Mesothelial cell of epicardium (in vitro differentiated cells): ENCODE measurements at regions not wholly inside any gene's neighbourhood (a gene's known extent, or its start where the extent isn't known, plus 50 kb on each side); places are given as distances from the start of the nearest gene placed in this dataset.

ENCODE experiments used
- DNase-seq, 2 experiments: peaks; one replicate each; pipeline ENCODE4 v3.0.0; 2021; ENCODE audit warnings: low spot score in 2 of 2; ENCODE audit not compliant: unreplicated experiment in 2 of 2
- H3K27ac Mint-ChIP-seq: 2 replicates; pipeline ENCODE4 v1.8.0; 2021; ENCODE audit warnings: mixed read lengths
- H3K27me3 Mint-ChIP-seq: 2 replicates; pipeline ENCODE4 v1.8.0; 2021; ENCODE audit warnings: low read depth, mixed read lengths
- H3K36me3 Mint-ChIP-seq: 2 replicates; pipeline ENCODE4 v1.8.0; 2021; ENCODE audit warnings: mixed read lengths
- H3K4me1 Mint-ChIP-seq: 2 replicates; pipeline ENCODE4 v1.8.0; 2021; ENCODE audit warnings: mixed read lengths
- H3K4me3 Mint-ChIP-seq: 2 replicates; pipeline ENCODE4 v1.8.0; 2021; ENCODE audit warnings: mild to moderate bottlenecking, moderate library complexity, mixed read lengths
- H3K9me3 Mint-ChIP-seq: 2 replicates; pipeline ENCODE4 v1.8.0; 2021; ENCODE audit warnings: mixed read lengths
- CTCF ChIP-seq: fragments of 200-600 bp; sonication (generic); IDR thresholded peaks from one replicate; pipeline ENCODE4 v1.5.0; 2021; ENCODE audit warnings: antibody characterized with exemption; ENCODE audit not compliant: unreplicated experiment

- Mint-ChIP-seq H3K4me1 (peaks cover 11% of the 10 kb centered on the region), H3K27me3 (no peaks in the 10 kb centered on the region), H3K4me3 (no peak overlapping the region), H3K27ac (no peak overlapping the region), H3K9me3 (peaks cover 23% of the 10 kb centered on the region), H3K36me3 (no peaks in the 10 kb centered on the region)
- TF ChIP-seq CTCF = no peak
- DNase-seq = no peak
Observed at GRCh38 chr5:27906931-27907601, 868.7 kb upstream of the CDH9 start.

GRCh38 chr5:27906481-27906880 lies 868.1 kb upstream of the CDH9 start:
- H3K4me1 Mint-ChIP-seq = peaks cover 11% of the 10 kb centered on the region
- no peak for DNase-seq
- H3K9me3 Mint-ChIP-seq = peaks cover 26% of the 10 kb centered on the region
- H3K4me3 Mint-ChIP-seq = no peak overlapping the region
- H3K36me3 Mint-ChIP-seq = no peaks in the 10 kb centered on the region
- TF ChIP-seq CTCF = no peak
- H3K27ac Mint-ChIP-seq = no peak overlapping the region
- H3K27me3 Mint-ChIP-seq = no peaks in the 10 kb centered on the region

- H3K27ac Mint-ChIP-seq = no peak overlapping the region
- H3K9me3 Mint-ChIP-seq = peaks cover 39% of the 10 kb centered on the region
- peaks cover 2% of the 10 kb centered on the region for H3K4me1 Mint-ChIP-seq
- H3K36me3 Mint-ChIP-seq = peaks cover 2% of the 10 kb centered on the region
- no peak for TF ChIP-seq CTCF
- no peaks in the 10 kb centered on the region for H3K27me3 Mint-ChIP-seq
- no peak overlapping the region for H3K4me3 Mint-ChIP-seq
- DNase-seq = no peak
Observed at GRCh38 chr5:27900761-27901160, 862.4 kb upstream of the CDH9 start.

GRCh38 chr5:27876071-27876470 lies 837.7 kb upstream of the CDH9 start:
- no peak for TF ChIP-seq CTCF
- peaks cover 5% of the 10 kb centered on the region for H3K36me3 Mint-ChIP-seq
- no peak overlapping the region for H3K27ac Mint-ChIP-seq
- no peak for DNase-seq
- no peak overlapping the region for H3K4me3 Mint-ChIP-seq
- H3K9me3 Mint-ChIP-seq = peaks cover 53% of the 10 kb centered on the region
- H3K4me1 Mint-ChIP-seq = no peaks in the 10 kb centered on the region
- no peaks in the 10 kb centered on the region for H3K27me3 Mint-ChIP-seq

- H3K27ac Mint-ChIP-seq = no peak overlapping the region
- DNase-seq = no peak
- TF ChIP-seq CTCF = no peak
- H3K9me3 Mint-ChIP-seq = peaks cover 47% of the 10 kb centered on the region
- no peaks in the 10 kb centered on the region for H3K27me3 Mint-ChIP-seq
- no peak overlapping the region for H3K4me3 Mint-ChIP-seq
- peaks cover 5% of the 10 kb centered on the region for H3K36me3 Mint-ChIP-seq
- H3K4me1 Mint-ChIP-seq = no peaks in the 10 kb centered on the region
Observed at GRCh38 chr5:27875148-27875547, 836.8 kb upstream of the CDH9 start.

- H3K4me3 Mint-ChIP-seq = no peak overlapping the region
- no peak overlapping the region for H3K27ac Mint-ChIP-seq
- peaks cover 56% of the 10 kb centered on the region for H3K9me3 Mint-ChIP-seq
- no peak for DNase-seq
- H3K36me3 Mint-ChIP-seq = peaks cover 2% of the 10 kb centered on the region
- no peaks in the 10 kb centered on the region for H3K27me3 Mint-ChIP-seq
- TF ChIP-seq CTCF = no peak
- no peaks in the 10 kb centered on the region for H3K4me1 Mint-ChIP-seq
Observed at GRCh38 chr5:27868292-27868691, 829.9 kb upstream of the CDH9 start.
